Activated CD8-positive, alpha-beta T cell treated with anti-CD3 and anti-CD28 coated beads, Interleukin-2, amount 10 ng/mL, durations not matched to agents 7 days and 5 days (primary cell): ENCODE measurements at regions not wholly inside any gene's neighbourhood (a gene's known extent, or its start where the extent isn't known, plus 50 kb on each side); places are given as distances from the start of the nearest gene placed in this dataset.
"Not testable (repeated sequence)": the region's sequence is repeated elsewhere in the genome, so short reads cannot be mapped to it uniquely, and the experiment has no call there.

Source experiments
- ATAC-seq: fragments of 150-1000 bp; cut with Tn5 transposase; one replicate; pipeline ENCODE4 v1.10.0; 2021; ENCODE audit warnings: moderate library complexity
- CTCF ChIA-PET: fragments of 350-600 bp; sonication (Branson Sonifier 250); formaldehyde crosslinking; loops from one replicate; lab custom pipeline; 2021; ENCODE audit warnings: antibody characterized with exemption; lab: Charles Lee
- POLR2A ChIA-PET: fragments of 350-600 bp; sonication (Branson Sonifier 250); formaldehyde crosslinking; loops from one replicate; lab custom pipeline; 2021; ENCODE audit warnings: antibody characterized with exemption; lab: Charles Lee
- DNase-seq: peaks from one replicate; pipeline ENCODE4 v3.0.0-alpha.2; 2020
- H3K27ac Mint-ChIP-seq: one replicate; pipeline ENCODE4 v1.8.0; 2021; ENCODE audit warnings: mild to moderate bottlenecking, mixed read lengths
- H3K27me3 Mint-ChIP-seq: one replicate; pipeline ENCODE4 v1.8.0; 2021; ENCODE audit warnings: low read depth, mixed read lengths
- H3K36me3 Mint-ChIP-seq: one replicate; pipeline ENCODE4 v1.8.0; 2021; ENCODE audit warnings: low read depth, mixed read lengths
- H3K4me1 Mint-ChIP-seq: one replicate; pipeline ENCODE4 v1.8.0; 2021; ENCODE audit warnings: low read depth, mixed read lengths
- H3K4me3 Mint-ChIP-seq: one replicate; pipeline ENCODE4 v1.8.0; 2021; ENCODE audit warnings: mild to moderate bottlenecking, mixed read lengths
- H3K9me3 Mint-ChIP-seq: one replicate; pipeline ENCODE4 v1.8.0; 2022; ENCODE audit warnings: mixed read lengths; ENCODE audit not compliant: insufficient read depth

DNA sequence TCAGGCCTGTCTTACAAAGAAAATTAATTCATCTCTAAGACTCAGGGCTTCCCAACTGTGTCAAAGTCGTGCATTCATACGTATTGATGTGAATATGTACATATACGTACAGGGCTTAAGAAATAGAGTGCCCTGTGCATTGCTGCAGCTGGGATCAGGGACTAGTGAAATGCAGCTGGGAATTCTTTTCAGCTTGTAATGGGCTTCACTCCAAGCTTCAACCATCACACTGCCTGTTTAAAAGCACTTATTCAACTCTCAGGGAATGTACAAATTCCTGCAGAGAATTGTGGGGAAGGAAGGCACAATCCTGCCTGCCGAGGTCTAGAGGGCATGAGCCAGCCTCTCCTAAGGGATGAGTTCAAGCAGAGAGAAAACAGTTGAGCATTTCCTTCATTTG, 59.6 kb upstream of the MAN2A1 start:
- ATAC-seq = no peak
- Mint-ChIP-seq H3K27ac (no peak overlapping the region), H3K36me3 (no peaks in the 10 kb centered on the region), H3K27me3 (peaks cover 2% of the 10 kb centered on the region), H3K4me3 (no peak overlapping the region), H3K9me3 (peaks cover 3% of the 10 kb centered on the region), H3K4me1 (no peaks in the 10 kb centered on the region)
- ChIA-PET CTCF (no interaction called here), POLR2A (no interaction called here)
- DNase-seq = no peak

DNA sequence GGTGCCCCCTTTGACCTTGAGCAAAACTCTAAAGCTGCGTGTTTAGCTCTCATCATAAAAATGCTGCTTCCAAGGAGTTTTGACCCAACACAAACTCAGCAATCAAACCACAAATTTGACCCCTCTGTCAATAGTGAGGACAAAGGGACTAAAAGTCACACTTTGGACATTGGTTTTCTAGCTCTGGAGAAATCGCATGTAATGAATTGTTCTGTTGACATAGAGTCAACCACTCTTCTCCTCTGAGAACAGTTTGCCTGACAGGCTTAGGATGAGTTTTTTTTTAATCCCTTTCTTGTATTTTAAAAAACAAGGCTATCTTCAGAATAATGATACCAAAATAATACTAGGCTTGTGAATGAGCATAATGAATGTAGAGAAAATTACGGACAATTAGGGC, 61.1 kb upstream of the MAN2A1 start:
- CTCF ChIA-PET = no interaction called here
- no peak overlapping the region for H3K4me3 Mint-ChIP-seq
- no peaks in the 10 kb centered on the region for H3K4me1 Mint-ChIP-seq
- DNase-seq = no peak
- ATAC-seq = no peak
- no peaks in the 10 kb centered on the region for H3K9me3 Mint-ChIP-seq
- peaks cover 2% of the 10 kb centered on the region for H3K27me3 Mint-ChIP-seq
- no peaks in the 10 kb centered on the region for H3K36me3 Mint-ChIP-seq
- POLR2A ChIA-PET = no interaction called here
- H3K27ac Mint-ChIP-seq = no peak overlapping the region

DNA sequence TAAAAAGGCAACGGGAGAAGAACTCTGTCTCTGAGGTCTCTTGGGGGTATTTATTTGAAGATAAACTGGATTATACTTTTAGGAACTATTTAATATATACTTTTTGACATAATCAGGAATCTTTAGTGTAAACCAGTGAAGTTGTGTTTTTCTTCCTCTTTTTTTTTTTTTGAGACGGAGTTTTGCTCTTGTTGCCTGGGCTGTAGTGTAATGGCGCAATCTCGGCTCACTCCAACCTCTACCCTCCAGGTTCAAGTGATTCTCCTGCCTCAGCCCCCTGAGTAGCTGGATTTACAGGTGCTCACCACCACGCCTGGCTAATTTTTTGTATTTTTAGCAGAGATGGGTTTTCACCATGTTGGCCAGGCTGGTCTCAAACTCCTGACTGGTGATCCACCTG, 68.5 kb upstream of the MAN2A1 start:
- H3K4me1 Mint-ChIP-seq, H3K27ac Mint-ChIP-seq, H3K27me3 Mint-ChIP-seq, ATAC-seq, H3K4me3 Mint-ChIP-seq, H3K36me3 Mint-ChIP-seq, CTCF ChIA-PET, DNase-seq, POLR2A ChIA-PET, H3K9me3 Mint-ChIP-seq: not testable (repeated sequence)

- Mint-ChIP-seq H3K9me3 (no peaks in the 10 kb centered on the region), H3K27me3 (no peaks in the 10 kb centered on the region), H3K4me3 (no peak overlapping the region), H3K27ac (no peak overlapping the region), H3K4me1 (no peaks in the 10 kb centered on the region), H3K36me3 (no peaks in the 10 kb centered on the region)
- DNase-seq (no peak), ATAC-seq (no peak)
- ChIA-PET POLR2A (no interaction called here), CTCF (no interaction called here)
Observed at GRCh38 chr5:109620651-109621050, 69.1 kb upstream of the MAN2A1 start.

DNA sequence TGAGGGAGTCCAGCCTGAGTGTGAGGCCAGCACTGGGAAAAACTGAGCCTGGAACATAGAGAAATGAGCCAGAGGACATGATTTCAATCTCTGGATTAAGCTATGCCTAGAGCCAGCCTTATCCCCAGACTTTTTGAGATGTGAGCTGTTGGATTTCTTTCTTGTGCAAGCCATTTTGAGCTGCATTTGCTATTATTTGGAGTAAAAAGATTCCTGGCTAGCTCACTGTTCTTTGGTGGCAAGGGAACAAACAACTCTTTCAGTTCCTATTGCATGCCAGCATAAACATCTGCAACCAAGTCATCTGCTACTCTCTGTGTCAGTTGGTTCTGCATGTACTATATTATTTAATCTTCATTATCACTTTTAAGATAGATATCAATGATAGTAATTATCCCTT, 70.1 kb upstream of the MAN2A1 start:
- POLR2A ChIA-PET = no interaction called here
- no peak for ATAC-seq
- Mint-ChIP-seq H3K27ac (no peak overlapping the region), H3K9me3 (no peaks in the 10 kb centered on the region), H3K4me3 (no peak overlapping the region), H3K27me3 (no peaks in the 10 kb centered on the region), H3K4me1 (no peaks in the 10 kb centered on the region), H3K36me3 (no peaks in the 10 kb centered on the region)
- CTCF ChIA-PET = no interaction called here
- DNase-seq = no peak

GRCh38 chr5:109619021-109619460, 70.7 kb upstream of the MAN2A1 start:
- DNase-seq (no peak), ATAC-seq (no peak)
- Mint-ChIP-seq H3K27ac (no peak overlapping the region), H3K36me3 (no peaks in the 10 kb centered on the region), H3K9me3 (no peaks in the 10 kb centered on the region), H3K27me3 (no peaks in the 10 kb centered on the region), H3K4me1 (no peaks in the 10 kb centered on the region), H3K4me3 (no peak overlapping the region)
- ChIA-PET CTCF (no interaction called here), POLR2A (no interaction called here)

DNA sequence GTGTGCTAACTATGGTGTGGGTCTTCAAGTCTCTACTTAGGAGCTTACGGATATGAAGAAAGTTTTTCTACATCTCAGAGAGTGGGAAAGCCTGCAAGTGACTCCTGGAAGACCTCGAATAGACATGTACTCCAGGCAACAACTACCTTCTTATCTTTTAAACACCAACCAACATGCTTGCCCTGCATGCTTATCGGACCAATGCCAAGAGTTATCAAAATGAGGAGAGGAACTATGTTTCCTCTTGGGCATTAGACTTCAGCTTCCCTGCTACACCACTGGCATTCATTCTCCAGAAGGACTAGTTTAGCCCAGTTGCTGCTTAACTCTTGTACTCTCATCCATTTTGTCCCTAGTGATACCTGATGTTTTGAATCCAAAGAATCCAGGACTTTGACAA, 74.7 kb upstream of the MAN2A1 start:
- H3K9me3 Mint-ChIP-seq = no peaks in the 10 kb centered on the region
- ChIA-PET CTCF (no interaction called here), POLR2A (no interaction called here)
- ATAC-seq (no peak), DNase-seq (no peak)
- no peaks in the 10 kb centered on the region for H3K36me3 Mint-ChIP-seq
- no peak overlapping the region for H3K27ac Mint-ChIP-seq
- H3K4me1 Mint-ChIP-seq = no peaks in the 10 kb centered on the region
- no peaks in the 10 kb centered on the region for H3K27me3 Mint-ChIP-seq
- no peak overlapping the region for H3K4me3 Mint-ChIP-seq

DNA sequence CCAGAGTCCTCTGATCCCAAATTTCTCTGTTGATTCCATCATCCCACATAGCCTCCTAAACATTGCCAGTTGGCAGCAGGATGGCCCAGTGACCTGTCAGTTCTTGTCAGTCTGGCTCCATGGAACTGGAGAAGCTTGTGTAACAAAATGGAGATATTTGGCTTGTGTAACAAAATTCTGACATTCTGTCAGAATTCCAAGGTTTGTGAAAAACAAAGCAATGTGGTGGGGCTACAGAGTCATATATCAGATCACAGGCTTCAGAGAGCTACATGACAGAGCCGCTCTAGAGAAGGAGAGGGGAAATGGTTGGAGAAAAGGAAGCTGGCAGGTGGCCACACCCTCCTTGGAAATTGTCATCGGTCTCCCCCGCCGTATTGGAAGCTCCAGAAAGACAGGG, 75.4 kb upstream of the MAN2A1 start:
- CTCF ChIA-PET = no interaction called here
- POLR2A ChIA-PET = no interaction called here
- no peak for DNase-seq

GRCh38 chr5:109612278-109612905, 77.3 kb upstream of the MAN2A1 start:
- H3K27ac Mint-ChIP-seq = no peak overlapping the region
- ChIA-PET POLR2A (no interaction called here), CTCF (interaction anchor here (1.2 to 2.1 kb wide), 2 partner anchors 22 to 76 kb away, joined by 3 to 5 read pairs; no protein-coding TSS in a partner anchor)
- H3K4me3 Mint-ChIP-seq = no peak overlapping the region
- ATAC-seq (no peak), DNase-seq (no peak)
- H3K36me3 Mint-ChIP-seq = no peaks in the 10 kb centered on the region
- H3K9me3 Mint-ChIP-seq = no peaks in the 10 kb centered on the region
- no peaks in the 10 kb centered on the region for H3K4me1 Mint-ChIP-seq
- H3K27me3 Mint-ChIP-seq = no peaks in the 10 kb centered on the region

More for the DNA sequence above, 75.4 kb upstream of the MAN2A1 start:
- H3K27me3 Mint-ChIP-seq = no peaks in the 10 kb centered on the region
- no peak for ATAC-seq
- H3K4me3 Mint-ChIP-seq = no peak overlapping the region
- H3K9me3 Mint-ChIP-seq = no peaks in the 10 kb centered on the region
- no peaks in the 10 kb centered on the region for H3K4me1 Mint-ChIP-seq
- H3K36me3 Mint-ChIP-seq = no peaks in the 10 kb centered on the region
- no peak overlapping the region for H3K27ac Mint-ChIP-seq

DNA sequence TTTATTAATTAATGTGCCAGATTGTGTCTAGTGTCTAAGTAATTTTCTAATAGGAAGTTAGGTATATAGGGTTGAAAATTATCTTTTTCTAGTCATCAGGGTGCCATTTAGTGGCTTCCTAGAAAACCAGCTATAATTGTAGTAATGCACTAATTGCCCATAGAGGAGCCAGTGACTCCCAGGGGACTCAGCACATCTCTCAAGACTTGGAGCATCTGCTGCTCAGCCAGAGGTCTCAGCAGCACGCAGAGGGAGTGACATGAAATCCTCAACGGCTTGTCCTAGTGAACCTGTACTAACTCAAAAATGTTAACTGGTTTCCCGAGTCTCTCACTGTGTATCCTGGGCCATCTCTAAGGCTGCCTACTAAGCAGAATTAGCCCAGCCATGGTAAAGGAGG, 78.2 kb upstream of the MAN2A1 start:
- DNase-seq (no peak), ATAC-seq (no peak)
- Mint-ChIP-seq H3K9me3 (no peaks in the 10 kb centered on the region), H3K27me3 (no peaks in the 10 kb centered on the region), H3K4me3 (no peak overlapping the region), H3K36me3 (no peaks in the 10 kb centered on the region), H3K4me1 (no peaks in the 10 kb centered on the region), H3K27ac (no peak overlapping the region)
- ChIA-PET CTCF (interaction anchor here (2.1 kb wide), 1 partner anchor 77 kb away, joined by 5 read pairs; no protein-coding TSS in a partner anchor), POLR2A (no interaction called here)

- Mint-ChIP-seq H3K27ac (no peak overlapping the region), H3K27me3 (no peaks in the 10 kb centered on the region), H3K9me3 (no peaks in the 10 kb centered on the region), H3K36me3 (no peaks in the 10 kb centered on the region), H3K4me3 (no peak overlapping the region), H3K4me1 (no peaks in the 10 kb centered on the region)
- ChIA-PET CTCF (interaction anchor here (2.1 kb wide), 1 partner anchor 77 kb away, joined by 5 read pairs; no protein-coding TSS in a partner anchor), POLR2A (no interaction called here)
- no peak for ATAC-seq
- no peak for DNase-seq
Observed at GRCh38 chr5:109611061-109611460, 78.7 kb upstream of the MAN2A1 start.

DNA sequence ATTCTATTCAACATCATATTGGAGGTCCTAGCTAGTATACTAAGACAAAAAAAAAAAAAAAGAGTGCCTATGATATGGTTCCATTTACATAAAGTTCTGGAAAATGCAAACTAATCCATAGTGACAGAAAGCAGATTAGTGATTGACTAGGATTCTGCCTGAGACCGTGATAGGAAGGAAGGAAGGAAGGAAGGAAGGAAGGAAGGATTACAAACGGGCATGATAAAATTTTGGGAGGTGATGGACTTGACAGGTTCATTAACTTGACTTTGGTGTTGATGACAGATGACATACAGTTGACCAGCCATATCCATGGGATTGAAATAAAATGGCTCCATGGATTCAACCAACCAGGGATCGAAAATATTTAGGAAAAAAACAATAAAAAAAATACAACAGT, 79.1 kb upstream of the MAN2A1 start:
- Mint-ChIP-seq H3K27ac (no peak overlapping the region), H3K27me3 (no peaks in the 10 kb centered on the region), H3K4me1 (no peaks in the 10 kb centered on the region), H3K9me3 (no peaks in the 10 kb centered on the region), H3K36me3 (no peaks in the 10 kb centered on the region), H3K4me3 (no peak overlapping the region)
- DNase-seq (no peak), ATAC-seq (no peak)
- ChIA-PET CTCF (no interaction called here), POLR2A (no interaction called here)

GRCh38 chr5:109605207-109605730, 84.5 kb upstream of the MAN2A1 start:
- no peak overlapping the region for H3K27ac Mint-ChIP-seq
- ATAC-seq (no peak), DNase-seq (no peak)
- no peaks in the 10 kb centered on the region for H3K27me3 Mint-ChIP-seq
- H3K9me3 Mint-ChIP-seq = no peaks in the 10 kb centered on the region
- CTCF ChIA-PET = no interaction called here
- no peak overlapping the region for H3K4me3 Mint-ChIP-seq
- H3K36me3 Mint-ChIP-seq = no peaks in the 10 kb centered on the region
- POLR2A ChIA-PET = no interaction called here
- H3K4me1 Mint-ChIP-seq = no peaks in the 10 kb centered on the region
